ENCODE measurements at regions not wholly inside any gene's neighbourhood (a gene's known extent, or its start where the extent isn't known, plus 50 kb on each side); places are given as distances from the start of the nearest gene placed in this dataset.

DNA sequence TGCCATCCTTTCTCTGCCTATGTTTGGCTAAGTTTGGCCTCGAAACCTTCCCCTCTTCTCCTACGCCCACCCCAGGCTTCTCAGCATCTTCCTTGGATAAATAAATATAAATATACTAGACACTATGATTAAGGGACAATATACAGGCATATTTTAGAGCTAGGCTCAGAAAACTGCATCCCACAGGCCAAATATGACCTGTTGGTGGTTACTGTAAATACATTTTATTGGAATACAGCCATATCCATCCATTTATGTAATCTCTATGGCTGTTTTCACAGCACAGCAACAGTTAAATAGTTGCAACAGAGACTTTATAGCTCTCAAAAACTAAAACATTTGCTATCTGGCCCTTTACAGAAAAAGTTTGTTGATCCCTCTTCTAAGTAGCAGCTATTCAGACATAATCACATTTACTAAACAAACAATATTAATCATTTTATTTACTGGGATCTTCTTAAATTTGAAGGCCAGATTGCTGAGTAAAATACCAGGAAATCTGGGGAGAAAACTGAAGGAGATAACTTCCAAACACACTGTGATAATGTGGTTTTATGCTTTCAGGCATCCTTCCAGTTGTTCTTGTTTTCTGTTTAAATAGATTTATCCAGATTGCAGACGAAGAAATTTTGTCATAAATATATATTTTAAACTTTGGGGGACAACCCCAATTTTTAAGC is 269.7 kb upstream of the THRB start:
- H3K27ac ChIP-seq (ENCODE audit: low read depth), result no peak overlapping the region

More for the DNA sequence above, 269.7 kb upstream of the THRB start:
- no peaks in the 10 kb centered on the region for H3K27me3 ChIP-seq (ENCODE audit: insufficient read depth)
- H2AFZ ChIP-seq, result no peak overlapping the region
- H3K27ac Mint-ChIP-seq, result no peak overlapping the region
- no peaks in the 10 kb centered on the region for H3K9me3 Mint-ChIP-seq
- TF ChIP-seq, protein P1, sequence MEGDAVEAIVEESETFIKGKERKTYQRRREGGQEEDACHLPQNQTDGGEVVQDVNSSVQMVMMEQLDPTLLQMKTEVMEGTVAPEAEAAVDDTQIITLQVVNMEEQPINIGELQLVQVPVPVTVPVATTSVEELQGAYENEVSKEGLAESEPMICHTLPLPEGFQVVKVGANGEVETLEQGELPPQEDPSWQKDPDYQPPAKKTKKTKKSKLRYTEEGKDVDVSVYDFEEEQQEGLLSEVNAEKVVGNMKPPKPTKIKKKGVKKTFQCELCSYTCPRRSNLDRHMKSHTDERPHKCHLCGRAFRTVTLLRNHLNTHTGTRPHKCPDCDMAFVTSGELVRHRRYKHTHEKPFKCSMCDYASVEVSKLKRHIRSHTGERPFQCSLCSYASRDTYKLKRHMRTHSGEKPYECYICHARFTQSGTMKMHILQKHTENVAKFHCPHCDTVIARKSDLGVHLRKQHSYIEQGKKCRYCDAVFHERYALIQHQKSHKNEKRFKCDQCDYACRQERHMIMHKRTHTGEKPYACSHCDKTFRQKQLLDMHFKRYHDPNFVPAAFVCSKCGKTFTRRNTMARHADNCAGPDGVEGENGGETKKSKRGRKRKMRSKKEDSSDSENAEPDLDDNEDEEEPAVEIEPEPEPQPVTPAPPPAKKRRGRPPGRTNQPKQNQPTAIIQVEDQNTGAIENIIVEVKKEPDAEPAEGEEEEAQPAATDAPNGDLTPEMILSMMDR (conservative IDR thresholded peaks at IDR 0.05; ENCODE audit: low read depth in 2 of 2), result no peak
- TF ChIP-seq, protein P2, sequence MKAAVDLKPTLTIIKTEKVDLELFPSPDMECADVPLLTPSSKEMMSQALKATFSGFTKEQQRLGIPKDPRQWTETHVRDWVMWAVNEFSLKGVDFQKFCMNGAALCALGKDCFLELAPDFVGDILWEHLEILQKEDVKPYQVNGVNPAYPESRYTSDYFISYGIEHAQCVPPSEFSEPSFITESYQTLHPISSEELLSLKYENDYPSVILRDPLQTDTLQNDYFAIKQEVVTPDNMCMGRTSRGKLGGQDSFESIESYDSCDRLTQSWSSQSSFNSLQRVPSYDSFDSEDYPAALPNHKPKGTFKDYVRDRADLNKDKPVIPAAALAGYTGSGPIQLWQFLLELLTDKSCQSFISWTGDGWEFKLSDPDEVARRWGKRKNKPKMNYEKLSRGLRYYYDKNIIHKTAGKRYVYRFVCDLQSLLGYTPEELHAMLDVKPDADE (IDR thresholded peaks at IDR 0.05), result no peak
- TF ChIP-seq STAT1 (IDR thresholded peaks at IDR 0.05; ENCODE audit: unreplicated experiment) (no peak), NANOG (IDR thresholded peaks at IDR 0.05; ENCODE audit: borderline replicate concordance) (no peak), EZH2 (IDR thresholded peaks at IDR 0.05; ENCODE audit: low read depth, unreplicated experiment) (no peak), JUNB (IDR thresholded peaks at IDR 0.05; ENCODE audit: unreplicated experiment) (no peak), EZH2phosphoT487 (IDR thresholded peaks at IDR 0.05; ENCODE audit: unreplicated experiment) (no peak), CREB1 (CRISPR knock-in tag; IDR thresholded peaks at IDR 0.05; ENCODE audit: low read depth) (no peak), POLR2AphosphoS5 (IDR thresholded peaks at IDR 0.05; ENCODE audit: low read depth) (no peak), ZNF114 (CRISPR knock-in tag; IDR thresholded peaks at IDR 0.05) (no peak), ZNF331 (CRISPR knock-in tag; IDR thresholded peaks at IDR 0.05; ENCODE audit: low read depth) (no peak)
- TF ChIP-seq, protein P3, sequence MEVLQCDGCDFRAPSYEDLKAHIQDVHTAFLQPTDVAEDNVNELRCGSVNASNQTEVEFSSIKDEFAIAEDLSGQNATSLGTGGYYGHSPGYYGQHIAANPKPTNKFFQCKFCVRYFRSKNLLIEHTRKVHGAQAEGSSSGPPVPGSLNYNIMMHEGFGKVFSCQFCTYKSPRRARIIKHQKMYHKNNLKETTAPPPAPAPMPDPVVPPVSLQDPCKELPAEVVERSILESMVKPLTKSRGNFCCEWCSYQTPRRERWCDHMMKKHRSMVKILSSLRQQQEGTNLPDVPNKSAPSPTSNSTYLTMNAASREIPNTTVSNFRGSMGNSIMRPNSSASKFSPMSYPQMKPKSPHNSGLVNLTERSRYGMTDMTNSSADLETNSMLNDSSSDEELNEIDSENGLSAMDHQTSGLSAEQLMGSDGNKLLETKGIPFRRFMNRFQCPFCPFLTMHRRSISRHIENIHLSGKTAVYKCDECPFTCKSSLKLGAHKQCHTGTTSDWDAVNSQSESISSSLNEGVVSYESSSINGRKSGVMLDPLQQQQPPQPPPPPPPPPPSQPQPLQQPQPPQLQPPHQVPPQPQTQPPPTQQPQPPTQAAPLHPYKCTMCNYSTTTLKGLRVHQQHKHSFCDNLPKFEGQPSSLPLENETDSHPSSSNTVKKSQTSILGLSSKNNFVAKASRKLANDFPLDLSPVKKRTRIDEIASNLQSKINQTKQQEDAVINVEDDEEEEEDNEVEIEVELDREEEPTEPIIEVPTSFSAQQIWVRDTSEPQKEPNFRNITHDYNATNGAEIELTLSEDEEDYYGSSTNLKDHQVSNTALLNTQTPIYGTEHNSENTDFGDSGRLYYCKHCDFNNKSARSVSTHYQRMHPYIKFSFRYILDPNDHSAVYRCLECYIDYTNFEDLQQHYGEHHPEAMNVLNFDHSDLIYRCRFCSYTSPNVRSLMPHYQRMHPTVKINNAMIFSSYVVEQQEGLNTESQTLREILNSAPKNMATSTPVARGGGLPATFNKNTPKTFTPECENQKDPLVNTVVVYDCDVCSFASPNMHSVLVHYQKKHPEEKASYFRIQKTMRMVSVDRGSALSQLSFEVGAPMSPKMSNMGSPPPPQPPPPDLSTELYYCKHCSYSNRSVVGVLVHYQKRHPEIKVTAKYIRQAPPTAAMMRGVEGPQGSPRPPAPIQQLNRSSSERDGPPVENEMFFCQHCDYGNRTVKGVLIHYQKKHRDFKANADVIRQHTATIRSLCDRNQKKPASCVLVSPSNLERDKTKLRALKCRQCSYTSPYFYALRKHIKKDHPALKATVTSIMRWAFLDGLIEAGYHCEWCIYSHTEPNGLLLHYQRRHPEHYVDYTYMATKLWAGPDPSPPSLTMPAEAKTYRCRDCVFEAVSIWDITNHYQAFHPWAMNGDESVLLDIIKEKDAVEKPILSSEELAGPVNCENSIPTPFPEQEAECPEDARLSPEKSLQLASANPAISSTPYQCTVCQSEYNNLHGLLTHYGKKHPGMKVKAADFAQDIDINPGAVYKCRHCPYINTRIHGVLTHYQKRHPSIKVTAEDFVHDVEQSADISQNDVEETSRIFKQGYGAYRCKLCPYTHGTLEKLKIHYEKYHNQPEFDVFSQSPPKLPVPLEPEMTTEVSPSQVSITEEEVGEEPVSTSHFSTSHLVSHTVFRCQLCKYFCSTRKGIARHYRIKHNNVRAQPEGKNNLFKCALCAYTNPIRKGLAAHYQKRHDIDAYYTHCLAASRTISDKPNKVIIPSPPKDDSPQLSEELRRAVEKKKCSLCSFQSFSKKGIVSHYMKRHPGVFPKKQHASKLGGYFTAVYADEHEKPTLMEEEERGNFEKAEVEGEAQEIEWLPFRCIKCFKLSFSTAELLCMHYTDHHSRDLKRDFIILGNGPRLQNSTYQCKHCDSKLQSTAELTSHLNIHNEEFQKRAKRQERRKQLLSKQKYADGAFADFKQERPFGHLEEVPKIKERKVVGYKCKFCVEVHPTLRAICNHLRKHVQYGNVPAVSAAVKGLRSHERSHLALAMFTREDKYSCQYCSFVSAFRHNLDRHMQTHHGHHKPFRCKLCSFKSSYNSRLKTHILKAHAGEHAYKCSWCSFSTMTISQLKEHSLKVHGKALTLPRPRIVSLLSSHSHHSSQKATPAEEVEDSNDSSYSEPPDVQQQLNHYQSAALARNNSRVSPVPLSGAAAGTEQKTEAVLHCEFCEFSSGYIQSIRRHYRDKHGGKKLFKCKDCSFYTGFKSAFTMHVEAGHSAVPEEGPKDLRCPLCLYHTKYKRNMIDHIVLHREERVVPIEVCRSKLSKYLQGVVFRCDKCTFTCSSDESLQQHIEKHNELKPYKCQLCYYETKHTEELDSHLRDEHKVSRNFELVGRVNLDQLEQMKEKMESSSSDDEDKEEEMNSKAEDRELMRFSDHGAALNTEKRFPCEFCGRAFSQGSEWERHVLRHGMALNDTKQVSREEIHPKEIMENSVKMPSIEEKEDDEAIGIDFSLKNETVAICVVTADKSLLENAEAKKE (CRISPR knock-in tag; IDR thresholded peaks at IDR 0.05), result no peak
- TF ChIP-seq, protein P4, sequence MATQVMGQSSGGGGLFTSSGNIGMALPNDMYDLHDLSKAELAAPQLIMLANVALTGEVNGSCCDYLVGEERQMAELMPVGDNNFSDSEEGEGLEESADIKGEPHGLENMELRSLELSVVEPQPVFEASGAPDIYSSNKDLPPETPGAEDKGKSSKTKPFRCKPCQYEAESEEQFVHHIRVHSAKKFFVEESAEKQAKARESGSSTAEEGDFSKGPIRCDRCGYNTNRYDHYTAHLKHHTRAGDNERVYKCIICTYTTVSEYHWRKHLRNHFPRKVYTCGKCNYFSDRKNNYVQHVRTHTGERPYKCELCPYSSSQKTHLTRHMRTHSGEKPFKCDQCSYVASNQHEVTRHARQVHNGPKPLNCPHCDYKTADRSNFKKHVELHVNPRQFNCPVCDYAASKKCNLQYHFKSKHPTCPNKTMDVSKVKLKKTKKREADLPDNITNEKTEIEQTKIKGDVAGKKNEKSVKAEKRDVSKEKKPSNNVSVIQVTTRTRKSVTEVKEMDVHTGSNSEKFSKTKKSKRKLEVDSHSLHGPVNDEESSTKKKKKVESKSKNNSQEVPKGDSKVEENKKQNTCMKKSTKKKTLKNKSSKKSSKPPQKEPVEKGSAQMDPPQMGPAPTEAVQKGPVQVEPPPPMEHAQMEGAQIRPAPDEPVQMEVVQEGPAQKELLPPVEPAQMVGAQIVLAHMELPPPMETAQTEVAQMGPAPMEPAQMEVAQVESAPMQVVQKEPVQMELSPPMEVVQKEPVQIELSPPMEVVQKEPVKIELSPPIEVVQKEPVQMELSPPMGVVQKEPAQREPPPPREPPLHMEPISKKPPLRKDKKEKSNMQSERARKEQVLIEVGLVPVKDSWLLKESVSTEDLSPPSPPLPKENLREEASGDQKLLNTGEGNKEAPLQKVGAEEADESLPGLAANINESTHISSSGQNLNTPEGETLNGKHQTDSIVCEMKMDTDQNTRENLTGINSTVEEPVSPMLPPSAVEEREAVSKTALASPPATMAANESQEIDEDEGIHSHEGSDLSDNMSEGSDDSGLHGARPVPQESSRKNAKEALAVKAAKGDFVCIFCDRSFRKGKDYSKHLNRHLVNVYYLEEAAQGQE (IDR thresholded peaks at IDR 0.05; ENCODE audit: unreplicated experiment), result no peak
- no peaks in the 10 kb centered on the region for H3K79me2 ChIP-seq (replicated peaks; ENCODE audit: insufficient read depth)
- H3K4me3 ChIP-seq, result no peak overlapping the region
- H3K4me3 Mint-ChIP-seq, result no peak overlapping the region
- no peaks in the 10 kb centered on the region for H3K36me3 ChIP-seq (ENCODE audit: insufficient read depth)
- no peaks in the 10 kb centered on the region for H3K4me1 Mint-ChIP-seq
- H4K20me1 ChIP-seq (replicated peaks; ENCODE audit: insufficient read depth), result no peaks in the 10 kb centered on the region
- no peak for DNase-seq (ENCODE audit: low spot score)
- no peaks in the 10 kb centered on the region for H3K27me3 Mint-ChIP-seq (ENCODE audit: insufficient read depth, low read depth, poor library complexity)
- ATAC-seq, result no peak
- no peaks in the 10 kb centered on the region for H3K4me1 ChIP-seq (ENCODE audit: insufficient read depth)
- H3F3A ChIP-seq (replicated peaks; ENCODE audit: low read depth), result no peaks in the 10 kb centered on the region
- no peaks in the 10 kb centered on the region; the same call in 1 of the 2 replicates for H3K9me2 ChIP-seq (ENCODE audit: insufficient read depth)
- no peaks in the 10 kb centered on the region for H3K36me3 Mint-ChIP-seq (ENCODE audit: low read depth)
- no peak overlapping the region for H3K4me2 ChIP-seq
